Mammary epithelial cell (primary cell): ENCODE measurements at regions not wholly inside any gene's neighbourhood (a gene's known extent, or its start where the extent isn't known, plus 50 kb on each side); places are given as distances from the start of the nearest gene placed in this dataset.

Source experiments
- EZH2 ChIP-seq: IDR thresholded peaks from 2 replicates; pipeline ENCODE4 v1.6.1; 2012; ENCODE audit warnings: low read length, inconsistent platforms, borderline replicate concordance
- TF ChIP-seq, protein P1 (sequence below), 2 donors: IDR thresholded peaks in 1 of 2; conservative IDR thresholded peaks in 1 of 2; 2 replicates each; pipeline ENCODE4 v1.5.1; 2011 to 2012; ENCODE audit warnings: inconsistent platforms in 2 of 2, low read length in 2 of 2, mild to moderate bottlenecking in 2 of 2, control low read depth in 1 of 2, low read depth in 1 of 2; ENCODE audit not compliant: insufficient read depth in 1 of 2; ENCODE audit errors: extremely low read depth in 1 of 2

DNA sequence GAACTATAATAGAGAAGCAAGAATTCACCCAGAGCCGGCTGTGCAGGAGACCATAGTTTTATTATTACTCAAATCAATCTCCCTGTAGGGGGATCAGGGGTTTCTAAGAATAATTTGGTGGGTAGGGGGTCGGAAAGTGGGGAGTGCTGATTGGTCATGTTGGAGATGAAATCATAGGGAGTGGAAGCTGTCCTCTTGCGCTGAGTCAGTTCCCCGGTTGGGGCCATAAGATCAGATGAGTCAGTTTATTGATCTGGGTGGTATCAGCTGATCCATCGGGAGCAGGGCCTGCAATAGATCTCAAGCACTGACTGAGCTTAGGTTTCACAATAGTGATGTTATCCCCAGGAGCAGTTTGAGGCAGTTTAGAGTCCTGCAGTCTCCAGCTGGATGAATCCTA, 97.0 kb upstream of the SNRPN start:
- TF ChIP-seq EZH2 = no peak
- TF ChIP-seq, protein P1, sequence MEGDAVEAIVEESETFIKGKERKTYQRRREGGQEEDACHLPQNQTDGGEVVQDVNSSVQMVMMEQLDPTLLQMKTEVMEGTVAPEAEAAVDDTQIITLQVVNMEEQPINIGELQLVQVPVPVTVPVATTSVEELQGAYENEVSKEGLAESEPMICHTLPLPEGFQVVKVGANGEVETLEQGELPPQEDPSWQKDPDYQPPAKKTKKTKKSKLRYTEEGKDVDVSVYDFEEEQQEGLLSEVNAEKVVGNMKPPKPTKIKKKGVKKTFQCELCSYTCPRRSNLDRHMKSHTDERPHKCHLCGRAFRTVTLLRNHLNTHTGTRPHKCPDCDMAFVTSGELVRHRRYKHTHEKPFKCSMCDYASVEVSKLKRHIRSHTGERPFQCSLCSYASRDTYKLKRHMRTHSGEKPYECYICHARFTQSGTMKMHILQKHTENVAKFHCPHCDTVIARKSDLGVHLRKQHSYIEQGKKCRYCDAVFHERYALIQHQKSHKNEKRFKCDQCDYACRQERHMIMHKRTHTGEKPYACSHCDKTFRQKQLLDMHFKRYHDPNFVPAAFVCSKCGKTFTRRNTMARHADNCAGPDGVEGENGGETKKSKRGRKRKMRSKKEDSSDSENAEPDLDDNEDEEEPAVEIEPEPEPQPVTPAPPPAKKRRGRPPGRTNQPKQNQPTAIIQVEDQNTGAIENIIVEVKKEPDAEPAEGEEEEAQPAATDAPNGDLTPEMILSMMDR (conservative IDR thresholded peaks at IDR 0.05 in 1 of 2, IDR thresholded peaks at IDR 0.05 in 1 of 2; ENCODE audit: extremely low read depth in 1 of 2, insufficient read depth in 1 of 2, low read depth in 1 of 2, low read length in 2 of 2) = no peak
